Choroid plexus epithelial cell (primary cell): ENCODE measurements at regions not wholly inside any gene's neighbourhood (a gene's known extent, or its start where the extent isn't known, plus 50 kb on each side); places are given as distances from the start of the nearest gene placed in this dataset.

Experiments used
- DNase-seq: peaks from one replicate; pipeline ENCODE4 v3.0.0-alpha.2; 2010; ENCODE audit warnings: low read depth
- H3K4me3 ChIP-seq: 2 replicates; pipeline ENCODE4 v1.5.1; 2011; ENCODE audit warnings: low read depth, mild to moderate bottlenecking, control low read depth, low read length, moderate library complexity
- TF ChIP-seq, protein P1 (sequence below): conservative IDR thresholded peaks from 2 replicates; pipeline ENCODE4 v1.5.1; 2011; ENCODE audit warnings: low read depth, mild to moderate bottlenecking, control low read depth, inconsistent platforms, low read length, moderate library complexity

- DNase-seq: peak; percentile 25
- peak overlapping the region; percentile 30 for H3K4me3 ChIP-seq
- TF ChIP-seq, protein P1, sequence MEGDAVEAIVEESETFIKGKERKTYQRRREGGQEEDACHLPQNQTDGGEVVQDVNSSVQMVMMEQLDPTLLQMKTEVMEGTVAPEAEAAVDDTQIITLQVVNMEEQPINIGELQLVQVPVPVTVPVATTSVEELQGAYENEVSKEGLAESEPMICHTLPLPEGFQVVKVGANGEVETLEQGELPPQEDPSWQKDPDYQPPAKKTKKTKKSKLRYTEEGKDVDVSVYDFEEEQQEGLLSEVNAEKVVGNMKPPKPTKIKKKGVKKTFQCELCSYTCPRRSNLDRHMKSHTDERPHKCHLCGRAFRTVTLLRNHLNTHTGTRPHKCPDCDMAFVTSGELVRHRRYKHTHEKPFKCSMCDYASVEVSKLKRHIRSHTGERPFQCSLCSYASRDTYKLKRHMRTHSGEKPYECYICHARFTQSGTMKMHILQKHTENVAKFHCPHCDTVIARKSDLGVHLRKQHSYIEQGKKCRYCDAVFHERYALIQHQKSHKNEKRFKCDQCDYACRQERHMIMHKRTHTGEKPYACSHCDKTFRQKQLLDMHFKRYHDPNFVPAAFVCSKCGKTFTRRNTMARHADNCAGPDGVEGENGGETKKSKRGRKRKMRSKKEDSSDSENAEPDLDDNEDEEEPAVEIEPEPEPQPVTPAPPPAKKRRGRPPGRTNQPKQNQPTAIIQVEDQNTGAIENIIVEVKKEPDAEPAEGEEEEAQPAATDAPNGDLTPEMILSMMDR: no peak
These were observed 991.1 kb downstream of the GBE1 start for GRCh38 chr3:80770106-80771074.

GRCh38 chr3:80769683-80770082 lies 991.8 kb downstream of the GBE1 start:
- TF ChIP-seq, protein P1: no peak
- peak overlapping the region; percentile 30 for H3K4me3 ChIP-seq
- DNase-seq: no peak

GRCh38 chr3:80767604-80768003 lies 993.8 kb downstream of the GBE1 start:
- DNase-seq: peak; percentile 41
- H3K4me3 ChIP-seq: no peak overlapping the region
- TF ChIP-seq, protein P1: peak; percentile 22

GRCh38 chr3:80754969-80755368 lies 987.2 kb upstream of the ROBO1 start:
- no peak overlapping the region for H3K4me3 ChIP-seq
- DNase-seq: no peak
- TF ChIP-seq, protein P1: no peak

GRCh38 chr3:80753021-80753420 lies 985.2 kb upstream of the ROBO1 start:
- DNase-seq: no peak
- TF ChIP-seq, protein P1: no peak
- H3K4me3 ChIP-seq: no peak overlapping the region

DNA sequence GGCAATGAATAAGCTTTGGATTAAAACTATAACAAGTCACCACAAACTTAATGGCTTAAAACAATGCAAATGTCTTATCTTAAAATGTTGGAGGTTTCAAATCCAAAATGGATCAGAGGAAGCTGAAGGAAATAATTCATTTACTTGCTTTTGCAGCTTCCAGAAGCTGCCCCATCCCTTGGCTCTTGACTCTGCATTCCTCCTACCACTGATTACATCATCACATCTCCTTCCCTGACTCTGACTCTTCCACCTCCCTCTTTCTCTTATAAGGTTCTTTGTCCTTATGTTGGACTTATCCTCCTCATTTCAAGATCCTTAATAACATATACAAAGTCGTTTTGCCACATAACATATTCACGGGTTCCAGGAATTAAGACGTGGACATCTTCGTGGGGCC lies 982.8 kb upstream of the ROBO1 start:
- peak; percentile 44 for DNase-seq
- no peak overlapping the region for H3K4me3 ChIP-seq
- TF ChIP-seq, protein P1: no peak

- TF ChIP-seq, protein P1: no peak
- DNase-seq: no peak
These were observed 967.1 kb upstream of the ROBO1 start for GRCh38 chr3:80734920-80735319.

More at GRCh38 chr3:80734920-80735319, 967.1 kb upstream of the ROBO1 start:
- no peak overlapping the region for H3K4me3 ChIP-seq
